B cell (primary cell): ENCODE measurements at regions not wholly inside any gene's neighbourhood (a gene's known extent, or its start where the extent isn't known, plus 50 kb on each side); places are given as distances from the start of the nearest gene placed in this dataset.

Experiments
- CTCF ChIP-seq: fragments of 200-600 bp; IDR thresholded peaks from one replicate; pipeline ENCODE4 v1.8.0; 2022; ENCODE audit warnings: antibody characterized with exemption, mild to moderate bottlenecking
- EZH2 ChIP-seq: IDR thresholded peaks from 2 replicates; pipeline ENCODE4 v1.6.1; 2012; ENCODE audit warnings: borderline replicate concordance, low read depth, mild to moderate bottlenecking, moderate library complexity, low read length; ENCODE audit not compliant: insufficient read depth, poor library complexity, severe bottlenecking

DNA sequence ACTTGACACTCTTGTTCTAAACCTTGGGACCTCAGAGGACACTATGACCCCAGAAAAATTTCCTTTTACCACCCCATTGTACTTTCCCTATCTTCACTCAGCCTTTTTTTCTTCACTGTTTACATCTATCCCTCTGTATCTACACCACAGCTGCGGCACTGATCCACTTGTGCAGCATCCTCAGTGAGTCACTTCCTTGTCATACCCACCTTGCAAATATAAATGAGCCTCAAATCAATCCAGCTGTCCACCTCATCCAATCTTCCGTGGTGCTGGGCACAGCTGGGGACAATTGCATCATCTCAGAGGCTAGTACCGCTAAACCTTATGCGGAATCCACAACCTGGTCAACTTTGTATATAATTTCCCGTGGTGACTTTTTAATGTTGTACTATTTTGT lies 710.5 kb downstream of the QKI start:
- TF ChIP-seq CTCF (no peak), EZH2 (no peak)
